Skeletal muscle tissue (tissue), 3 donors: ENCODE measurements at regions not wholly inside any gene's neighbourhood (a gene's known extent, or its start where the extent isn't known, plus 50 kb on each side); places are given as distances from the start of the nearest gene placed in this dataset.
A peak's percentile ranks its signal among the peaks of the same experiment; 100 is the strongest.

ENCODE experiments used
- H3K27ac ChIP-seq: one replicate; pipeline ENCODE4 v1.7.0; 2013; ENCODE audit warnings: mild to moderate bottlenecking, low read depth, low read length, inconsistent platforms
- H3K27me3 ChIP-seq, 3 donors: one replicate each; pipeline ENCODE4 v1.7.0; 2013; ENCODE audit warnings: low read length in 3 of 3; ENCODE audit not compliant: control insufficient read depth in 3 of 3, insufficient read depth in 3 of 3
- H3K36me3 ChIP-seq, 3 donors: one replicate each; pipeline ENCODE4 v1.7.0; 2013; ENCODE audit warnings: low read length in 3 of 3; ENCODE audit not compliant: control insufficient read depth in 3 of 3, insufficient read depth in 3 of 3
- H3K4me1 ChIP-seq, 3 donors: one replicate each; pipeline ENCODE4 v1.7.0; 2013; ENCODE audit warnings: low read length in 3 of 3, mild to moderate bottlenecking in 3 of 3; ENCODE audit not compliant: control insufficient read depth in 3 of 3, insufficient read depth in 3 of 3
- H3K4me3 ChIP-seq, 3 donors: one replicate each; pipeline ENCODE4 v1.7.0; 2013; ENCODE audit warnings: low read length in 3 of 3
- H3K9ac ChIP-seq, 3 donors: one replicate each; pipeline ENCODE4 v1.7.0; 2013; ENCODE audit warnings: low read length in 3 of 3, mild to moderate bottlenecking in 3 of 3, moderate library complexity in 2 of 3, low read depth in 1 of 3
- H3K9me3 ChIP-seq, 3 donors: one replicate each; pipeline ENCODE4 v1.7.0; 2013; ENCODE audit warnings: low read length in 3 of 3; ENCODE audit not compliant: control insufficient read depth in 3 of 3
- donor health status: Osteomylitis.

- Histone ChIP-seq H3K27ac (no peak overlapping the region), H3K27me3 (no peaks in the 10 kb centered on the region), H3K9me3 (no peaks in the 10 kb centered on the region), H3K36me3 (no peaks in the 10 kb centered on the region), H3K4me1 (peaks cover 0 to 20% (median 5%) of the 10 kb centered on the region in 3 donors), H3K4me3 (no peak overlapping the region), H3K9ac (no peak overlapping the region)
Observed at GRCh38 chr9:14389657-14390056, 75.7 kb upstream of the NFIB start.

GRCh38 chr9:14389146-14389545, 75.2 kb upstream of the NFIB start:
- no peaks in the 10 kb centered on the region for H3K9me3 ChIP-seq
- H3K27ac ChIP-seq: no peak overlapping the region
- H3K9ac ChIP-seq: no peak overlapping the region
- no peaks in the 10 kb centered on the region for H3K27me3 ChIP-seq
- H3K4me3 ChIP-seq: no peak overlapping the region
- no peaks in the 10 kb centered on the region for H3K36me3 ChIP-seq
- peaks cover 3 to 17% (median 5%) of the 10 kb centered on the region in 3 donors for H3K4me1 ChIP-seq

- H3K4me1 ChIP-seq: peaks cover 12 to 17% (median 13%) of the 10 kb centered on the region in 3 donors
- peak overlapping the region; percentile 70 for H3K27ac ChIP-seq
- H3K9ac ChIP-seq: peak overlapping the region in 1 of 3 donors; percentile 47
- H3K9me3 ChIP-seq: no peaks in the 10 kb centered on the region
- H3K4me3 ChIP-seq: peak overlapping the region; percentile 28 to 55 (median 41)
- H3K36me3 ChIP-seq: no peaks in the 10 kb centered on the region
- H3K27me3 ChIP-seq: no peaks in the 10 kb centered on the region
Observed at GRCh38 chr9:14383773-14384172, 69.8 kb upstream of the NFIB start.

GRCh38 chr9:14383294-14383693, 69.4 kb upstream of the NFIB start:
- Histone ChIP-seq H3K36me3 (no peaks in the 10 kb centered on the region), H3K9me3 (no peaks in the 10 kb centered on the region), H3K4me3 (peak overlapping the region in 2 of 3 donors; percentile 41 to 55), H3K27me3 (no peaks in the 10 kb centered on the region), H3K9ac (no peak overlapping the region), H3K4me1 (peaks cover 12 to 17% (median 13%) of the 10 kb centered on the region in 3 donors), H3K27ac (peak overlapping the region; percentile 70)

- Histone ChIP-seq H3K9ac (no peak overlapping the region), H3K4me3 (no peak overlapping the region)
Observed at GRCh38 chr9:14380061-14380836, 66.3 kb upstream of the NFIB start.

GRCh38 chr9:14379280-14379679, 65.3 kb upstream of the NFIB start:
- H3K36me3 ChIP-seq: no peaks in the 10 kb centered on the region
- H3K9me3 ChIP-seq: no peaks in the 10 kb centered on the region
- peaks cover 8 to 12% (median 11%) of the 10 kb centered on the region in 3 donors for H3K4me1 ChIP-seq
- H3K9ac ChIP-seq: no peak overlapping the region
- H3K4me3 ChIP-seq: no peak overlapping the region
- H3K27ac ChIP-seq: no peak overlapping the region
- H3K27me3 ChIP-seq: no peaks in the 10 kb centered on the region

More at GRCh38 chr9:14380061-14380836, 66.3 kb upstream of the NFIB start:
- no peaks in the 10 kb centered on the region for H3K36me3 ChIP-seq
- peaks cover 12 to 17% (median 13%) of the 10 kb centered on the region in 3 donors for H3K4me1 ChIP-seq
- H3K27ac ChIP-seq: no peak overlapping the region
- no peaks in the 10 kb centered on the region for H3K27me3 ChIP-seq
- no peaks in the 10 kb centered on the region for H3K9me3 ChIP-seq

- Histone ChIP-seq H3K27ac (peak overlapping the region; percentile 54), H3K27me3 (no peaks in the 10 kb centered on the region)
Observed at GRCh38 chr9:14373706-14374105, 59.8 kb upstream of the NFIB start.

GRCh38 chr9:14373336-14373666, 59.4 kb upstream of the NFIB start:
- H3K27me3 ChIP-seq: no peaks in the 10 kb centered on the region
- peaks cover 8 to 14% (median 8%) of the 10 kb centered on the region in 3 donors for H3K4me1 ChIP-seq
- H3K27ac ChIP-seq: peak overlapping the region; percentile 54
- no peak overlapping the region for H3K9ac ChIP-seq
- H3K36me3 ChIP-seq: no peaks in the 10 kb centered on the region
- no peak overlapping the region for H3K4me3 ChIP-seq
- H3K9me3 ChIP-seq: no peaks in the 10 kb centered on the region

More at GRCh38 chr9:14373706-14374105, 59.8 kb upstream of the NFIB start:
- Histone ChIP-seq H3K9me3 (no peaks in the 10 kb centered on the region), H3K4me1 (peaks cover 8 to 14% (median 8%) of the 10 kb centered on the region in 3 donors), H3K36me3 (no peaks in the 10 kb centered on the region), H3K9ac (no peak overlapping the region), H3K4me3 (no peak overlapping the region)

- H3K27ac ChIP-seq: peak overlapping the region; percentile 54
- no peaks in the 10 kb centered on the region for H3K27me3 ChIP-seq
- H3K4me1 ChIP-seq: peaks cover 8 to 14% (median 8%) of the 10 kb centered on the region in 3 donors
- H3K36me3 ChIP-seq: no peaks in the 10 kb centered on the region
- no peak overlapping the region for H3K9ac ChIP-seq
- H3K9me3 ChIP-seq: no peaks in the 10 kb centered on the region
- H3K4me3 ChIP-seq: no peak overlapping the region
Observed at GRCh38 chr9:14372437-14373335, 58.7 kb upstream of the NFIB start.

- no peaks in the 10 kb centered on the region for H3K9me3 ChIP-seq
- no peaks in the 10 kb centered on the region for H3K36me3 ChIP-seq
- peaks cover 12 to 19% (median 17%) of the 10 kb centered on the region in 3 donors for H3K4me1 ChIP-seq
- H3K27ac ChIP-seq: no peak overlapping the region
- no peak overlapping the region for H3K9ac ChIP-seq
- H3K27me3 ChIP-seq: no peaks in the 10 kb centered on the region
- H3K4me3 ChIP-seq: no peak overlapping the region
Observed at GRCh38 chr9:14369011-14369410, 55.1 kb upstream of the NFIB start.
